HL-60/S4 treated with retinoic acid at 250 ng/mL for 4 days and 3 days (cell line): ENCODE measurements at regions not wholly inside any gene's neighbourhood (a gene's known extent, or its start where the extent isn't known, plus 50 kb on each side); places are given as distances from the start of the nearest gene placed in this dataset.

ENCODE experiments used
- in situ Hi-C: fragments of 300-500 bp; cut with MboI; formaldehyde crosslinking; loops from 2 replicates; pipeline ENCODE4 v1.7.0; 2022; ENCODE audit warnings: low sequenced_read_pairs

DNA sequence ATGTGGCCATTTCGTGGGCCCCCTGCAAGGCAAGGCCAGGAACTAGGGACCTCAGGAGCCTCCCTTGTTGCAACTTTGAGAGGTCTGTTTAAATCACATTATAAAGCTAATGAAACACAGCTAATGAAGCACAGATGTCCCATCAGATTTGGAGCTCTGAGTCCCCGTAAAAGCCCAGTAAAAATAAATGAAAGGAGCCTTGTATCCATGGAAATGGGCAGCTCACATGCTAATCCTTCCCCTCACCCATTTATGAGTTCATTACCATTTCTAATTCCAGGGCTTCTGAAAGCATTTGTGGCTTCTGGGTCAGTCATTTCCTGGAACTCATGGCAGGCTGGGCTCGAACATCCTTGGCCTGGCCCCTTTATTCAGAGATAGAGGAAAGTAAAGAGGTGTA, 274.8 kb downstream of the SS18 start:
- in situ Hi-C loops = no loop called here

DNA sequence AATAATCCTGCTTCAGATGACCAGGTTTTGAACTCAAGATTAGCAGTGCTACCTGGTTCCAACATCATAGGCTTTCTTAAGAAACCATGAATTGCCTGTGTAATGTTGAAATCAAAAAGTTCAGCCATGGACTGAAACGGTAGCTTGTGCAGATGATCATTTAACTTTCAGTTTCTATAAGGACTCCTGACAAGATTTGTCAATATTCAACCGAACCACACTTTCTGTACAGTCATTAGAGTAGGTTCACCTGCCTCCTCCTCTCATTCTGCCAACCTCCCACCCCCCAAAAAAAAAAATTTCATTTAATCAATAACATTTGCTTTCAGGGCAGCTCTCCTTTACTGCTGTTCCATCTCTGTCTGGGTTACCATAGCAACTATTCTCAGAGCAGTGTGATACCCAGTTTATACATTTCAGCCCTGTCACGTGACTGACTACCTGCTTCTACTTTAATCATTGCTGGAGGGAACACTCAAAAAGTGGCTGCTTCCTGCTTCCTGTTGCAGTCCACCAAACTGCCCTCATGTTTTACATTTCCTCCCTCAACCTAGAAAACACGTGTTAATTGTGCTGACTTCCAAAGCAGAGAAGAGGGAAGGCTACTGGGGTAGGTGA, 275.5 kb downstream of the SS18 start:
- in situ Hi-C loops = no loop called here

DNA sequence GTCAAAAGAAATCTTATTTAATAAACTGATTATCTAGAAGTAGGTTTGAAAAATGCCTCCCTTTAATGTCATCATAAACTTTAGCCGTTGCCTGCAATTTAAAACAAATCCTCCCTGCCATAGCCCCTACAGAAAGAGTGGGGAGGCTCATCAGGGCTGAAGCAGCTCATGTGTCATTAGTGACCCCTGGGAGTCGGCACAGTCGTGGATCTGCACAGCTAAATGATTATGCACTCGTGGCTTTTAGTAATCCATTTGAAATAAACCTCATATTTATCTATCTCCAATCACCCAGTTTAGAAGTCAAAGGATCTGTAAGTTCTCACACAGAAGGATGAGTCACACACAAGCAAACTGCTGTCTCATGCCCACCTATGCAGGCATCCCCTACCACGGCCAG, 277.3 kb downstream of the SS18 start:
- in situ Hi-C loops = no loop called here

DNA sequence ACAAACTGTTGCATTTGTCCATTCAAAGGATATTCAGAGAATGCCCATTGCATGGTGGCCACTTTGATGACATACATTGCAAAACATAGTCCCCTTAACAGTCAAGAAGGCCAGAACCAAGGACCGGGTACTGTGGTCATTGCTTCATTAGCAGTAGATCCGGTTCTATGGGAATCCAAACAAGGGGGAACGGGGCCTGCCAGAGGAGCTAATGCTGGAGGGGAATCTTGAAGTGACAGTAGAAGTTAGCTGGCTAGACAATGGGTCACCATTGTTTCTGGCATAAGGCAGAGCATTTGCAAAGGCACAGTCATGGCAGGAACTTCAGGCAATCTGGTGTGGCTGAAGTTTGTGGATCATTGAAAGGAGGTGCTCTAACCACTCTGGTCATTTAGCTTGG, 279.7 kb downstream of the SS18 start:
- in situ Hi-C loops = no loop called here

DNA sequence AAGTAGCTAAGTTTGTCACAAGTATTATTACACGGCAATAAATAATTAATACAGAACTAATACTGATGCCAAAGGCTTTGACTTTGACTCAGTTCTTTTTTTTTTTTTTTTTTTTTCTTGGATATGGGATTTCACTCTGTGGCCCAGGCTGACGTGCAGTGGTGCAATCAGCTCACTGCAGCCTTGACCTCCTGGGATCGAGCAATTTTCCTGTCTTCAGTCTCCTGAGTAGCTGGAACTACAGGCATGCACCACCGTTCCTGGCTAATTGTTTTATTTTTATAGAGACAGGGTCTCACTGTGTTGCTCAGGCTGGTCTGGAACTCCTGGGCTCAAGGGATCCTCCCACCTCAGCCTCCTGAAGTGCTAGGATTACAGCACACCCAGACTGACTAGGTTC, 284.5 kb downstream of the SS18 start:
- in situ Hi-C loops = no loop called here

DNA sequence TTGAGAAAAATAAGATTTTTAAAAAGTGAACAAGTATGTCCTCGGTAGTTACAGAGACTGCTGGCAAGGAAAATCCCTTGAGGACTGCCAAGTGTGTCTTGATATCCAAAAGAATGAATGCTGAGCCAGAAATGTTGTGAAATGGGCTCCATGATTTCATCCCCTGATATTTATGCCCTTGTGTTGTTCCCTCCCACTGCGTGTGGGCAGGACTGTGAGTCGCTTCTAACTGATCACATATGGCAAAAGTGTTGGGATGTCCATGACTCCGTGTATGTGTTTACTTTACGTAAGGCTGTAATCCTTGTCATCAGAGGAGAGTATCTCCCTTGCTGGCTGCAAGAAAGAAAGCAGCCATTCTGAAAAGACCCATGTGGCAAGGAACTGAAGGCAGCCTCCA, 285.1 kb downstream of the SS18 start:
- in situ Hi-C loops = no loop called here

DNA sequence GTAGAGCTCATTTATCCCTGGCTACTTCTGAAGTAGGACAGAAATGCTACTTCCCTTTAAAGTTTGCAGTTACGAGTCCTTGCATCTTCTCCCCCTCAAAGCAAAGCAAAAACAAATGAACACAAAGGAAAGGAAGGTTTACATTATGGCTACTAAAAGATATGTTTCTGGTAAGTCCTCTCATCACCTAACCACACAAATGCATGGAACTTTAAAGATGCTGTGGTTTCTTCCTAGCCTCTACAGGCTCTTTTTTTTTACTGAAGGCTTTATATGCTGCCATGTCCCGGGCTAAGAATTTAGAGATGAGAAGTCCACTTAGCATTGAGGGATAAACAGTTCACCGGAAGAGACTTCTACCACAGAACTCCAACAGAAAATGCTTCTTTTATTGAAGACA, 291.2 kb downstream of the SS18 start:
- in situ Hi-C loops = no loop called here

DNA sequence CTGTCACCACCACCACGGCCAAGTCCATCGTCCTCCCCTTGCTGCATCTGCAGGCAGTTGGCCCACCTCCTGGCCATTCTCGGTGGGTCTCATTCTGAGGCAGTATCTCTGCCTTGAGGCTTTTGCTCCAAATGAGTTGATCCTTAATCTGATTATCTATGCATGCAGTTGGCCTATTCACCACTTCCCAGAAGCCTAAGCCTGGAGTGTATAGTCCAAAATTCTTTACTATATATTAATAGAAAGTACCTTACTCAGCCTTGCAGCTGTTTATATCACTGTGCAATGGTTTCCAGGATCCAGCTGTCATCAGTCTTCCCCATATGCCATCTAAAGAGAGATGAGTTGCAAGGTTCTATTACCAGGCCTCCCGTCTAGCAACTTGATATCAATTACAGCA, 292.4 kb downstream of the SS18 start:
- in situ Hi-C loops = no loop called here

DNA sequence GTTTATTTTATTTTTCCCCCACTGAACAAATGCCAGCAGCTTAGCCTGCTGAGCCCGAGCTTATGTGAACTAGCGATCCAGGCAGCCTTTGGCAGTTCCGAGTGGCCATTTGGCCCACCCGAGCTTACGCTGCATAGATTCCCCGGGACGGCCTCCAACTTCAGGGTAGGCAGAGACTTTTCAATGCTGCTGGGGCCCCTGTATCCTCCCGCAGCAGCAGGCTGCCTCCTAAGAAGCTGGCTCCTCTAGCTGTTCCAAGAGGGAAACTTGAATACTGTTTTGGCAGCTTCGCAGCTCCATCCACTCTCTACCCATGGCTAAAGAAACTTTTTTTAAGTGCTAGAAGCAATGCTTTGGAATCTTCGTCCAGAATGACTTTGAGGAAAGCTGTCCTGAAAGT, 295.2 kb downstream of the SS18 start:
- in situ Hi-C loops = no loop called here

DNA sequence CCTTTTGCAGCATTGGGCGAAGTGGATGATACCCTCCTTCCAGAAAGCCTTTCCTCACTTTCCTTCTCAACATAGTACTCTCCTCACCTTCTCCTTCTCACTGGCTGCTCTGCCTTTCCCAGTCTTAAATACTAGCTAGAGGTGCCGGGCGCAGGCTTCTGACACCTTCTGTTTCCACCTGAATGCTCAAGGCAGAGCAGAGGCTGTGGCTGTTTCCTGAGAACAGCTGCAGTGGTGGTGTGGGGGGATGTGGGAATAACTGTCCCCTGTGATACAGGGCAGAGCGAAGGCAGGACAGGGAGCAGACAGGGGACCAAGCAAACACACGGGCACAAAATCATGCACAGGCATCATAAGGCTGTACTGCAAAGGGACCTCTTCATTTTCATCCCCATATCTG, 303.1 kb downstream of the SS18 start:
- in situ Hi-C loops = no loop called here

DNA sequence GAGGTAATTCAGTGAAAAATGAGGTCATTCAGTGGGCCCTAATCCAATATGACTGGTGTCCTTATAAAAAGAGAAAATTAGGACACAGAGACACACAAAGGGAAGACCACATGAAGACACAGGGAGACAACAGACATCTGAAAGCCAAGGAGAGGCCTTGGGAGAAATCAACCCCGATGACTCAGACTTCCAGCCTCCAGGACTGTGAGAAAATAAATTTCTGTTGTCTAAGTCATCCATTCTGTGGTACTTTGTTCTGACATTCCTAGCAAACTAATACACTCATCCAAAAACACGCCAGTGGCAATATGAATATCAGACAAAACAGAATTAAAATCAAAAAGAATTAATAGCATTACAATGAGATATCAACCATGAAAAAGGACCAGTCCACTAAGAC, 303.7 kb downstream of the SS18 start:
- in situ Hi-C loops = no loop called here

DNA sequence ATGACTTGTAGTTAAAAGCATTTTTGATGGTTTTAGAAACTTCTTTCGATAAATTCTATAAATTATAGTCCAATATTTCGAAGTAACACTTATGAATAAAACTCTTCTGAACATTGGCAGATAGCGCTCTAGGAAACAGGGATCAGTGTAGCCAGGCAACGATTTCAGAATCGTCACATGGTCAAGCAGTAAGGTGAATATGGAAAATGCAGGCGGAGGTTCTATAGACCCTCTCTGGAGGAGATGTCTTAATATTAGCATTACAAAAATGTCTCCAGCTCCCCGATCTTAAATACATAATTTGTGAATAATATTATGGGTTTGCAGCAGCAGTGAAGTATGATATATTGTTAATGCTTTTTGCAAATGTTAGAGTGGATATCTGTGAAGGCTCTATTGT, 310.3 kb downstream of the SS18 start:
- in situ Hi-C loops = no loop called here

DNA sequence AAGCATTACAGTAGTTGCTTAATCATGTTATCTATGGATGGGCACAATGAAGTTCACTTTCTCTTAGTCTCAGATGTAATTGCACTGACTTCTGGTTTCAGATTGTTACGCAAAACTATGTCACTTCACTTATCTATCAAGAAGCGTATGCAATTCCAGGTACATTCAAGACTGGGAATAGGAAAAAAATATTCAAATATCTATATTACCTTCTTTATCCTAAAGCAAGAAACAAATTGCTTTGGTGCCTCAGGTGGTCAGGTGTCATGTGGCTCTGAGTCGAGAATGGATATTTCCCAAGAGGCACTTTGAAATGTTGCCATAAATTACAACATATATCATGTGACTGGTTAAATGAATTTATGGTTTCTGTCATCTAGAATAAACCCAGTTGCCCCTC, 318.6 kb downstream of the SS18 start:
- in situ Hi-C loops = no loop called here

DNA sequence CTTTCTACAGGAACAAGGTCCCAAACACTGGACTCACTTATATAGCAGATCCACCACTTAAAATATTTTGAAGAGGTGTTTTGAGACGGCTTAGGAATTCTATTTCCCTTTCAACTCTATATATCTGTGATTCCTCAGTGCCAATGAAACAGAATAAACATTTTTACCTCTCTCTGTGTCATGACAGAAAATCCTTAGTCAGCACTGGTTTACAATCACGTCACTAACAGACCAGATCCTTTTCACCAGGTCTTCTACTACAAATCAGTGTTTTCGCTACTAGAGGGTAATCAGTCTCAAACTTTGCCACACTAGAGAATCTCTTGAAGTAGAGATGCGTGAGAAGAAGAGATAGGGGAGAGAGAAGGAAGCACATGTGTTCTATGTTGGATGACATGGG, 325.6 kb downstream of the SS18 start:
- in situ Hi-C loops = no loop called here

DNA sequence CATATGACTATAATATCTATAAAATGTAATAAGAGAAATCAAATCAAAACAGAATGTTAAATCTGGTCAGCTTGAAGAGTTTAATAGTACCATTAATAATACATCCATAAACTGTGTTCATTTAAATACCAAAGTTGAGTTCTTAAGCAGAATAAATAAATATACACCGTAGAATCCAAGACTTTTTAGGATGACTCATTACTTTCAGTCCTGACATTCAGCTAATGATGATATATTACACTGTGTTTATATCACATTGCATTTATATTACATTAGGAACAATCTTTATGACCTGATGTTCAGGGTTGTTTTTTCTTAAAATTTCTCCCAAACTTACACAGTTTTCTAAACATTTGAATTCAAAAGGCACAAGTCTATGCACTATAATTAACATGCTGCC, 331.3 kb downstream of the SS18 start:
- in situ Hi-C loops = no loop called here

DNA sequence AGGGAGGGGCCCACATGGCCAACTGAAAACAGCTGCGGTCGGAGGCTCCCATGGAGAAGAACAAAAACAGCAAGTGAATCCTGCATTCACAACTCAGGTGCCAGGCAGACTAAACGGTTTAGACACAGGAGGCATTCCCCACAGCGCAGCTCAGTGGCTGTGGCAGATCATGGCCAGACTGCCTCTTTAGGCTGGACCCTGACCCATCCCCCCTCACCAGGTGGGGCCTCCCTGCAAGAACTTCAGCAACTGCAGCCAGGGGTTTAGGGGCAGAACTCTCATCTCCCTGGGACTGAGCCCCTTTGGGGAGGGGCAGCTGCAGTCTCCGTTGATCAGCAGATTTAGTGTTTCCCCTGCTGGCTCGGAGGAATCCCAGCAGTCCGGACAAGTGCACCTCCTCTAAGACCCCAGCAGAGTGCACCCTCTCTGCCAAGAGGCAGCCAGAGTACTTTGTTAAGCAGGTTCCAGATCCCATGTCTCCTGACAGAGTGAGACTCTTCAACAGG, 346.7 kb downstream of the SS18 start:
- in situ Hi-C loops = no loop called here

DNA sequence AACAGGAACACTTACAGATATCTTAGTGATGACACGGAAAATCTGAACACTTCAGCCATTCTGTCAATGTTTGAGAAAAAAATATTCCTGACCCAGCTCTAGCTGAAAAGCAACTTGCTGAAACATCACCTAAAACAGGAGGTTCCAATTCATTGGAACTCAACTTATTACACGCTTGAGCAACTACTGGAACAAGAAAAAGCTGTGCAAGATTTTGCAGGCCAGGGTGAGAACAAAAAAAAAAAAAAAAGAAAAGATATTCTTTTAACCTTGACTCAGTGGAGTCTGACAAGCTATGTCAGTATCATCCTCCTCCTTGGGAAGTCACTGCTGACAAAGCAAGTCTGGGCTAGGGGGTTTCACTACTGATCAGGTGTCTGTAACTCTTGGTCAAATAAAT, 351.0 kb downstream of the SS18 start:
- in situ Hi-C loops = no loop called here

DNA sequence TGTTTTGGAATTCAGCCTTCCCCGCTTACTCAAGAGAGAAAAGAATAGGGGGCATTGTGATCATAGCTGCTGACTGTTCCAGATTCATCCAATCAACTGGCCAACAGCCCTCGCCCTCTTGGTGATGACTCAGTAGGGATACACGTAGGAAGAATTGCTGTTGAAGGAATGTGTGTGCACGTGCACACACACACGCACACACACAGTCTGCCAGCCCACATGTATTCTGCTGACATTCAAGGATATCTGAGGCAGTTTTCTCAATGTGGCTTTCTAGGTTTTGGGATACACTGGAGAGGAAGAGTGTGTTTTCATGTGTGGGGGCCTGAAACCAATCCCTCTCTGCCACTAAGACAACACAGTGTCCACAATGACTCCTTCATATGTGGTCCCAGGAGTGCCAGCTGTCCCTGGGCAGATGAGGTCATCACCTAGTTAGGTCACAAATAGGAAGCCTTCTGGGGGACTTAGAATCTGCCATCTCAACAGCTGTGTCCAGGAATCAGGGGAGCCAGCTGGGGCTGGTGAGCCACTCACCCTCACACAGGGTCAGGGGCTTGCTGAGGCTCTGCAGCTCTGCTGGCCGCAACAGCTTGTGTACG, 352.6 kb downstream of the SS18 start:
- in situ Hi-C loops = no loop called here

DNA sequence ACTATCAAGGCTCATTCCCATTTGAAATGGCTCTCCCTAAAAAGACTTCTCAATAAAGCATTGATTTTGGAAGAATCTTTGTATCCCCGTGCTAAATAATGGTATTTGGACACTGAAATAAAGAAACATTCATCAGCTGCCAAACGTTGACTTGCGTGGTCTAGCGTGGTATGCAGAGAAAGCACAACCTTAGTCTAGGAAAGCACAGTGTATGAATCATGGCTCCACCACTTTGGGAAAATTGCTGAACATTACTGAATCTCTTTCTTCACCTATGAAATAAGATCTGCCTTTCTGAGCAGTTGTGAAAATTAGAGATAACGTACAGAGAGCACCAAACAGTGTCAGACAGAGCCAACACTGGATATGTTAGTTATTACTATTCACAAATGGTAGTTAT, 353.9 kb downstream of the SS18 start:
- in situ Hi-C loops = no loop called here

DNA sequence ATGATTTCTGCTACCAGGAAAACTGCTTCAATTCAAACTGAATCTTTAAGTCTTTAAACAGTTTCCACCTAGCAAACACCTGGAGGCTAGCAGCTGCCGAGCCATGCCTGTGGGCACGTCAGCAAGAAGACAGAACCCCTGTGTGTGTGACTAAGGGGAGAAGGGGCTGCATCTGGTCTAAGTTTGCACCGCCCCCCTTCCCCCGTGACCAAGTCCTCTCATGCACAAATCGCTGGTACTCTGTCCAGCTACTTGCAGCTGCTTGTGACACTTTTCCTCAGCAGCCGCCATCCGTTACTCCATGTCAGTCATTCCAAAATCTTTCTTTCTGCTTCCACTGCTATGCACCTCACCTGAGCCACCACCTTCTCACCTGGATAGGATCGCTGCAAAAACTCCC, 355.0 kb downstream of the SS18 start:
- in situ Hi-C loops = no loop called here

DNA sequence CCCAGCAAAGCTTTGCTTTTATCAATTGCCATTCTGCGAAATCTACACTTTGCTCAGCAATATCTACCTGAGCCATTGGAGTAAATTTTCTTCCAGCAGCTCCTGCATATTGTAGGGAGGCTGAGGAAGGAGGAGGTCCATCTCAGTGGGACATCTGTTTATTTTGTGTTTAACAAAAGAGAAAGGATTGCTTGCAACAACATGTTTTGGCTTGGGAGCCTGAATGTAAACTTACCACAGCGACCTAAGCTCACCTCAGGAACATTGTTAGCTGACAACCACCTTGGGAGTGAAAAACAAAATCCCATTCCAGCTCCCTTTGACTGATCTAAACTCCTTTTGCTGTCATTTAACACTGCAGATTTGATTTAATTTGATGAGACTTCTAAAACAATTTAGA, 356.1 kb downstream of the SS18 start:
- in situ Hi-C loops = no loop called here

DNA sequence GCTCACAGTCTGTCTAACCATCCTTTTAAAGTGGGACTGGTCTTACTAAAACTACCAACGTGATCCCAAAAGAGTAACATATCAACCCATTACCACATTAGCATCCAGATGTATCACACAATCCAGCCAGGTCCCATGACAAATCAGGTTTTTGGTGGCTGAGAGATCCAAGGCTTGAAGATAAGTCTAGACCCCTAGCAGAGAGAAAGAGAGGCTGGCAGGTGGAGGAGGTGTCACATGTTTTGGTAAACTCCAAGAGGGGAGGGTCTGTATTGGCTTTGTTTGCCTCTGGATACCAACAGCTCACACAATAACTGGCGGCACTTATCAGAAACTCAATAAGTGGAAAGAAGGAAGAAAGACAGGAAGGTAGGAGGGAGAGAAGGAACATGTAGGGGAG, 357.6 kb downstream of the SS18 start:
- in situ Hi-C loops = no loop called here

DNA sequence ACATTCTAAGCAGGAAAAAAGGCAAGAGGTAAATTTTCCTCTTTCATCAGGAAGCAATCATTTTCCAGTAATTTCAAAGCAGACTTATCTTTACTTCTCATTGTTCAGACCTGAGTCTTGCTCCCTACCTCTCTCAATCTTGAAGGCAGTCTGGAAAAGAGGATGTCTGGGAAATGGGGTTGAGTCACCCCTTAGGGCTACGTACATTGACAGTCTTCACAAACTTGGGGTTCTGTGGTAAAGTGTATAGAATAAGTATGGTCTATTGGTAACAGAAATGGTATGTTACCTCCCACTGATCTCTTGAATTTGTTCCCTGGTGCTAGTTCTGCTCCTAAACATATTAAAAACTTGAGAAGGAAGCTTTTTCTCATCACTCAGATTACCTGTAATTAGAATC, 361.3 kb downstream of the SS18 start:
- in situ Hi-C loops = no loop called here
